H1 (cell line): ENCODE measurements at regions not wholly inside any gene's neighbourhood (a gene's known extent, or its start where the extent isn't known, plus 50 kb on each side); places are given as distances from the start of the nearest gene placed in this dataset.

ENCODE experiments used
- CTCF ChIA-PET: fragments of 300-600 bp; sonication (Branson Sonifier 250); formaldehyde crosslinking; loops from one replicate; lab custom pipeline; 2021; ENCODE audit not compliant: partially characterized antibody; lab: Charles Lee
- POLR2A ChIA-PET: fragments of 300-600 bp; sonication (Branson Sonifier 250); formaldehyde crosslinking; loops from one replicate; lab custom pipeline; 2021; ENCODE audit warnings: inconsistent platforms; ENCODE audit not compliant: partially characterized antibody; lab: Charles Lee
- DNase-seq, 2 experiments: peaks; one replicate each; pipeline versions ENCODE4 v3.0.0 to v3.0.0-alpha.2; 2010 to 2022; ENCODE audit warnings: low spot score in 2 of 2, low read depth in 1 of 2, mixed read lengths in 1 of 2
- FAIRE-seq: peaks from 2 replicates; lab custom pipeline; 2011; peaks lifted over from hg19 to GRCh38; lab: Jason Lieb, UNC
- H2AFZ ChIP-seq: 2 replicates; pipeline ENCODE4 v1.8.1; 2012; ENCODE audit warnings: low read length, inconsistent platforms
- H2AK5ac ChIP-seq: 2 replicates; pipeline ENCODE4 v1.6.1; 2013; ENCODE audit warnings: low read depth, low read length
- H2BK120ac ChIP-seq: replicated peaks from 2 replicates; pipeline ENCODE3; 2013; ENCODE audit warnings: low read depth, low read length, inconsistent platforms
- H2BK12ac ChIP-seq: 2 replicates; pipeline ENCODE4 v1.6.1; 2013; ENCODE audit warnings: low read depth, low read length
- H2BK15ac ChIP-seq: 2 replicates; pipeline ENCODE4 v1.6.1; 2013; ENCODE audit warnings: low read length
- H2BK20ac ChIP-seq: 2 replicates; pipeline ENCODE4 v1.6.1; 2013; ENCODE audit warnings: low read length
- H2BK5ac ChIP-seq: 2 replicates; pipeline ENCODE4 v1.6.1; 2013; ENCODE audit warnings: low read depth, low read length
- H3K14ac ChIP-seq: 2 replicates; pipeline ENCODE4 v1.6.1; 2013; ENCODE audit warnings: inconsistent platforms; ENCODE audit not compliant: insufficient read length
- H3K18ac ChIP-seq: 2 replicates; pipeline ENCODE4 v1.6.1; 2013; ENCODE audit warnings: low read length; ENCODE audit errors: extremely low read depth
- H3K23ac ChIP-seq: 2 replicates; pipeline ENCODE4 v1.6.1; 2013; ENCODE audit warnings: inconsistent platforms; ENCODE audit not compliant: insufficient read length
- H3K23me2 ChIP-seq: 2 replicates; pipeline ENCODE4 v1.6.1; 2013; ENCODE audit warnings: low read depth, low read length
- H3K27ac ChIP-seq: 2 replicates; pipeline ENCODE4 v1.6.1; 2011; ENCODE audit warnings: low read depth, low read length, inconsistent platforms
- H3K27me3 ChIP-seq, 4 experiments: replicated peaks in 1 of 4; 1 replicate in 1 of 4; 2 replicates in 3 of 4; pipeline versions ENCODE4 v1.6.1 to v1.8.1; 2011 to 2013; ENCODE audit warnings: low read length in 3 of 4, mild to moderate bottlenecking in 3 of 4, inconsistent platforms in 2 of 4, mixed read lengths in 2 of 4, moderate library complexity in 1 of 4; ENCODE audit not compliant: control insufficient read depth in 3 of 4, insufficient read depth in 3 of 4; ENCODE audit errors: extremely low read depth in 1 of 4
- H3K36me3 ChIP-seq, 4 experiments: 2 replicates each; pipeline versions ENCODE4 v1.6.1 to v1.8.1; 2011 to 2013; ENCODE audit warnings: mild to moderate bottlenecking in 4 of 4, low read length in 3 of 4, moderate library complexity in 2 of 4, control low read depth in 1 of 4, inconsistent platforms in 1 of 4; ENCODE audit not compliant: insufficient read depth in 4 of 4, control insufficient read depth in 2 of 4
- H3K4ac ChIP-seq: replicated peaks from 2 replicates; pipeline ENCODE3; 2013; ENCODE audit warnings: low read length, low read depth, mixed read lengths, inconsistent platforms; ENCODE audit not compliant: insufficient read length
- H3K4me1 ChIP-seq, 4 experiments: replicated peaks in 1 of 4; 1 replicate in 1 of 4; 2 replicates in 3 of 4; pipeline versions ENCODE4 v1.6.1 to v1.8.1; 2011 to 2013; ENCODE audit warnings: low read length in 3 of 4, inconsistent platforms in 2 of 4, mixed read lengths in 1 of 4; ENCODE audit not compliant: insufficient read depth in 4 of 4, control insufficient read depth in 3 of 4
- H3K4me2 ChIP-seq, 2 experiments: 2 replicates each; pipeline versions ENCODE4 v1.6.1 to v1.8.1; 2011 to 2013; ENCODE audit warnings: low read depth in 2 of 2, low read length in 2 of 2, control low read depth in 1 of 2, inconsistent platforms in 1 of 2, mild to moderate bottlenecking in 1 of 2; ENCODE audit not compliant: insufficient read depth in 1 of 2
- H3K4me3 ChIP-seq, 4 experiments: fragments of 200-600, 300-600 bp in 1 of 4; sonication (generic), shearing (Covaris generic), sonication (Bioruptor Twin) in 1 of 4; 2 replicates each; pipeline versions ENCODE4 v1.5.1 to v1.8.1; 2011 to 2016; ENCODE audit warnings: low read length in 4 of 4, low read depth in 3 of 4, control low read depth in 2 of 4, inconsistent platforms in 2 of 4, mild to moderate bottlenecking in 2 of 4, mixed read lengths in 1 of 4, moderate library complexity in 1 of 4; ENCODE audit not compliant: insufficient read depth in 2 of 4; ENCODE audit errors: extremely low read depth in 1 of 4
- H3K56ac ChIP-seq: replicated peaks from 2 replicates; pipeline ENCODE3; 2013; ENCODE audit warnings: low read depth, mild to moderate bottlenecking, mixed read lengths, low read length, inconsistent platforms; ENCODE audit not compliant: insufficient read length
- H3K79me1 ChIP-seq: 2 replicates; pipeline ENCODE4 v1.6.1; 2013; ENCODE audit warnings: low read depth, low read length, control low read depth
- H3K79me2 ChIP-seq, 2 experiments: 2 replicates each; pipeline versions ENCODE4 v1.6.1 to v1.8.1; 2012 to 2013; ENCODE audit warnings: low read length in 2 of 2, mild to moderate bottlenecking in 2 of 2, inconsistent platforms in 1 of 2; ENCODE audit not compliant: insufficient read depth in 2 of 2, control insufficient read depth in 1 of 2
- H3K9ac ChIP-seq, 4 experiments: replicated peaks in 1 of 4; 1 replicate in 1 of 4; 2 replicates in 3 of 4; pipeline versions ENCODE4 v1.6.1 to v1.8.1; 2011 to 2013; ENCODE audit warnings: low read depth in 3 of 4, low read length in 3 of 4, control low read depth in 2 of 4, mild to moderate bottlenecking in 2 of 4, moderate library complexity in 2 of 4, inconsistent platforms in 1 of 4; ENCODE audit errors: extremely low read depth in 1 of 4
- H3K9me3 ChIP-seq, 2 experiments: 2 replicates each; pipeline versions ENCODE4 v1.6.1 to v1.8.1; 2012 to 2013; ENCODE audit warnings: mild to moderate bottlenecking in 2 of 2, moderate library complexity in 2 of 2, control low read depth in 1 of 2, inconsistent platforms in 1 of 2, low read depth in 1 of 2, low read length in 1 of 2, mixed read lengths in 1 of 2; ENCODE audit not compliant: insufficient read depth in 2 of 2
- H4K20me1 ChIP-seq, 2 experiments: replicated peaks in 1 of 2; 2 replicates each; pipeline versions ENCODE3 to v1.8.1; 2011 to 2013; ENCODE audit warnings: inconsistent platforms in 2 of 2, low read length in 2 of 2, mild to moderate bottlenecking in 1 of 2; ENCODE audit not compliant: insufficient read depth in 2 of 2, control insufficient read depth in 1 of 2
- H4K5ac ChIP-seq: 2 replicates; pipeline ENCODE4 v1.6.1; 2013; ENCODE audit warnings: low read length, low read depth, mixed read lengths, inconsistent platforms; ENCODE audit not compliant: insufficient read length
- H4K8ac ChIP-seq: 2 replicates; pipeline ENCODE4 v1.8.0; 2013; ENCODE audit warnings: mild to moderate bottlenecking, moderate library complexity, low read length, inconsistent platforms; ENCODE audit not compliant: insufficient read depth; ENCODE audit errors: extremely low read depth
- H4K91ac ChIP-seq: replicated peaks from 2 replicates; pipeline ENCODE3; 2013; ENCODE audit warnings: low read length, mixed read lengths, inconsistent platforms; ENCODE audit not compliant: insufficient read length
- CBX8 ChIP-seq: fragments of 300-800, 300-1000 bp; sonication (generic); IDR thresholded peaks from 2 replicates; pipeline ENCODE4 v1.7.1; 2016; ENCODE audit warnings: low read depth, low read length, borderline replicate concordance
- EP300 ChIP-seq, 2 experiments: IDR thresholded peaks; 1 replicate in 1 of 2; 2 replicates in 1 of 2; pipeline ENCODE4 v1.6.1; 2011 to 2012; ENCODE audit warnings: low read depth in 2 of 2, low read length in 2 of 2, mild to moderate bottlenecking in 2 of 2, borderline replicate concordance in 1 of 2, inconsistent platforms in 1 of 2, moderate library complexity in 1 of 2
- FOSL1 ChIP-seq: IDR thresholded peaks from 2 replicates; pipeline ENCODE4 v1.6.1; 2011; ENCODE audit warnings: mild to moderate bottlenecking, low read depth, low read length, moderate library complexity; ENCODE audit not compliant: insufficient read depth
- KDM4A ChIP-seq: IDR thresholded peaks from one replicate; pipeline ENCODE4 v1.7.1; 2012; ENCODE audit warnings: low read depth, mild to moderate bottlenecking, moderate library complexity, low read length, inconsistent platforms; ENCODE audit not compliant: severe bottlenecking
- MAFK ChIP-seq: IDR thresholded peaks from 2 replicates; pipeline ENCODE4 v1.6.1; 2012; ENCODE audit warnings: low read depth, mild to moderate bottlenecking, improper control_type of control experiment, low read length
- SIRT6 ChIP-seq: IDR thresholded peaks from one replicate; pipeline ENCODE4 v1.7.1; 2012; ENCODE audit warnings: low read length, inconsistent platforms
- TAF7 ChIP-seq: optimal IDR thresholded peaks from 2 replicates; pipeline ENCODE3; 2011; ENCODE audit warnings: low read depth, mild to moderate bottlenecking, inconsistent platforms, low read length, moderate library complexity, borderline replicate concordance
- ZNF274 ChIP-seq: IDR thresholded peaks from 2 replicates; pipeline ENCODE4 v1.7.0; 2012; ENCODE audit warnings: low read length, borderline replicate concordance; ENCODE audit errors: extremely low read depth
- WGBS, 2 experiments: shearing (Covaris generic) in 1 of 2; methylation state at CpG; one replicate each; pipeline versions ENCODE4 v1.1.6 to v1.1.7; 2013 to 2015; ENCODE audit warnings: low lambda C conversion rate in 2 of 2, mixed read lengths in 2 of 2, inconsistent platforms in 1 of 2, low coverage in 1 of 2, missing lambda C conversion rate in 1 of 2; ENCODE audit not compliant: insufficient replicate concordance in 2 of 2, insufficient coverage in 1 of 2, insufficient read length in 1 of 2; ENCODE audit errors: extremely low coverage in 1 of 2, missing lambda C conversion rate in 1 of 2; 5-methylcytosine and 5-hydroxymethylcytosine counted together

DNA sequence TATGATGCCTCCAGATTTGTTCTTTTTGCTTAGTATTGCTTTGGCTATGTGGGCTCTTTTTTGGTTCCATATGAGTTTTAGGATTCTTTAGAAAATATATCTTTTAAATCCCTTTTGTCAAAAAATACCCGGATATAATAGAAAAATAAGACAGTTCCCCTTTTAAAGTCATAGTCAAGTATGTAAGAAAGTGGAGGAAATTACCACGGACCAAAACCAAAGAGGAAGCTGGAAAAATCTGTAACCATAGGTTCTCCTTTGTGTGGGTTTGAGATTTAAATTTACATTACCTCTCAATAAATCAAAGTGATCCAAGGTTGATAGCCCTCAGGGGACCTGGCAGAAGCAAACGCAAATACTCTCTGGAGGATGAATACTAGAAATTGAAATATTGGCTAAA, 58.3 kb upstream of the PACRGL start:
- Histone ChIP-seq H2BK15ac (no peak overlapping the region), H3K27ac (no peak overlapping the region), H3K36me3 (no peaks in the 10 kb centered on the region; a peak in 1 of 8 replicates), H3K9ac (no peak overlapping the region), H3K14ac (no peak overlapping the region), H3K27me3 (no peaks in the 10 kb centered on the region), H3K9me3 (peaks cover 0 to 3% of the 10 kb centered on the region in 2 experiments; a peak in 1 of 4 replicates), H4K20me1 (no peaks in the 10 kb centered on the region), H3K79me2 (no peaks in the 10 kb centered on the region), H3K4me1 (no peaks in the 10 kb centered on the region), H2AFZ (no peak overlapping the region), H2BK20ac (no peak overlapping the region), H2BK5ac (no peak overlapping the region), H3K79me1 (no peaks in the 10 kb centered on the region), H3K4me3 (no peak overlapping the region), H2BK12ac (no peak overlapping the region), H3K23ac (no peak overlapping the region), H3K18ac (no peak overlapping the region), H4K91ac (no peak overlapping the region), H3K56ac (no peak overlapping the region), H4K8ac (no peak overlapping the region), H2BK120ac (no peak overlapping the region), H3K4ac (no peak overlapping the region), H3K4me2 (no peak overlapping the region), H2AK5ac (no peak overlapping the region), H3K23me2 (no peaks in the 10 kb centered on the region), H4K5ac (no peak overlapping the region)
- ChIA-PET POLR2A (no interaction called here), CTCF (no interaction called here)
- WGBS, 2 experiments: 77% methylated on average over 3 of the region's 3 CpGs; no CpG with 5 or more reads in 1 of the 2 experiments
- no peak for DNase-seq
- TF ChIP-seq SIRT6: no peak
- no peak for TF ChIP-seq ZNF274
- TF ChIP-seq MAFK: no peak
- no peak for TF ChIP-seq TAF7
- TF ChIP-seq FOSL1: no peak
- no peak for TF ChIP-seq EP300 (IDR thresholded peaks at IDR 0.05; ENCODE audit: borderline replicate concordance in 1 of 2, low read depth in 2 of 2, low read length in 2 of 2)
- TF ChIP-seq CBX8: no peak
- TF ChIP-seq KDM4A: no peak
- no peak for FAIRE-seq
